NCI-H2029 (cell line): ENCODE measurements at regions not wholly inside any gene's neighbourhood (a gene's known extent, or its start where the extent isn't known, plus 50 kb on each side); places are given as distances from the start of the nearest gene placed in this dataset.

Experiments
- DNase-seq: peaks from one replicate; lab custom pipeline; 2025; lab: John Stamatoyannopoulos, UW

DNA sequence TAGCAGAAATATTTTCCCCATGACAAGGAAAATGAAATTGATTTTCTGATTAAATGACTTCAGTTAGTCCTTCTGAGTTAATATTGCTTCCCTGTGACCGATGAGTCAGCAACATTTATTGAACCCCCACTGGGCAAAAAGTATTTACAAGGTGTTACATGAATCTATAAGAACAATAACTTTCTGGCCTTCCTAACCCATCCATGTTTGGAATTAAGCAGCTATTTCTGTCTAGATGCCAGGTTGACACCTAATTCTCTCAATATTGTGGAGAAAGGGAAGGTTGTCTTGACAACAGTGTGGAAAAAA lies 112.9 kb upstream of the JAZF1 start:
- no peak for DNase-seq

- DNase-seq, result peak; percentile 22
Measured at GRCh38 chr7:28296571-28297483, 115.5 kb upstream of the CREB5 start.

DNA sequence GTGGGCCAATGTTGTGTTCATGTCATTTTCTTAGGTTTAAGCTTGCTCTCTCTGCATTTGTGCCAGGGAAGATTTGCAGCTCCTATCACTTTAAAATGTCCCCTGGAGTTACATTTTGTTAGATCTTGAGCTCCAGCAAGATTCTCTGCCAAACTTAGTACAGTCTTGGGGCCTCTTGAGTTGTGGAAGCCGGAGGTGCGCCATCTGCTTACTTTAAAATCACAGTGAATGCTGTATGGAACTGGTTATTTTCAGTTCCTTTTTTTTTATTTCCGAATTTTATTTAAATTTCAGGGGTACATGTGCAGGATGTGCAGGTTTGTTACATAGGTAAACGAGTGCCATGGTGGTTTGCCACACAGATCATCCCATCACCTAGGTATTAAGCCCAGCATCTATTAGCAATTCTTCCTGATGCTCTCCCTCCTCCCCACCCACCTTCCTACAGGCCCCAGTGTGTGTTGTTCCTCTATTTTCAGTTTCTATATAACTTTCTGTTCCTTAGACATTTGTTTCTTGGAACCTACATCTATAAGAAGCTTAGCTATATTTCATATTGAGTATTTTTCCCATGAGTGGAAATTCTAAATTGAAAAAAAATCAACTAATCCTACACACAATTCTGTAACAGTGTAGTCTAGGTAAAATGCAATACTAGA lies 114.4 kb upstream of the CREB5 start:
- no peak for DNase-seq

GRCh38 chr7:28298870-28299518 lies 113.3 kb upstream of the CREB5 start:
- peak; percentile 49 for DNase-seq

- DNase-seq, result no peak
Measured at GRCh38 chr7:28299556-28299955, 112.8 kb upstream of the CREB5 start.

- DNase-seq, result no peak
Measured at GRCh38 chr7:28300488-28300887, 111.8 kb upstream of the CREB5 start.

- no peak for DNase-seq
Measured at GRCh38 chr7:28301148-28301641, 111.1 kb upstream of the CREB5 start.

- no peak for DNase-seq
Measured at GRCh38 chr7:28304290-28304689, 108.0 kb upstream of the CREB5 start.

GRCh38 chr7:28309704-28310459 lies 102.4 kb upstream of the CREB5 start:
- DNase-seq, result no peak

DNA sequence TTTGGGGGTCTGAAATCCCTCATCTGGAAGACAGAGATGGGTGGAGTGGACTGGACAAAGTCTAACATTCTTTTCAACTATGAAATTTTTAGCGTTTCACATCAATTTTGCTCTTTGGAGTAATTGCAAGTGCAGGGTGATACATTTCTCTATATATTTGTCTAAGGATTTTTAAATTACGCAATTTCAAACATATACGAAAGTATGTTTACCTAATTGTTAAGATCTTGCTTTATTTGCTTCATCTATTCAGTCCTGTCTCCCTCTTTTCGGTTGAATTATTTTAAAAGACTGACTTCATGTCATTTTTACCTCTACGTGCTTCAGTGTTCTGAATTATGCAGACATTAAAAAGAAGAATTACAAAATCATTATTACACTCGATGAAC lies 101.9 kb upstream of the CREB5 start:
- DNase-seq, result no peak

DNA sequence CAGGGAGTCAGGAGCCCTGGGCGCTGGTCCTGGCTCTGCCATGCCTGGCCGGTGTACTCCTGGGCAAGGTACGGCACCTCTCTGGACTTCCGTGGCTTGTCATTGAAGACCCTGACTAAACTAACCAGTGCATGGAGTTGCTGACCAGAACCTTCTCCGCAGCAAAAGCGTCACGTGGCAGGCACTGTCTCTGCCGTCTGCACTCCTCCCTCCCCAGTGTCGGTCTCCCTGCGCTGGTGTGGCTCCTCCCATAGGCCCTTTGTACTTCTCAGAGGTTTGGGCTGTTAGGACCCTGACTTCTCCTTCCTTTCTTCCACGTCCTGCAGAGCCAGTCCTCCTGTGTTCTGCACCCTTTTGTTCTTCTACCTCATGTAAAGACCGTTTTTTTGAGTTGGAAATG lies 100.6 kb upstream of the CREB5 start:
- DNase-seq, result no peak

DNA sequence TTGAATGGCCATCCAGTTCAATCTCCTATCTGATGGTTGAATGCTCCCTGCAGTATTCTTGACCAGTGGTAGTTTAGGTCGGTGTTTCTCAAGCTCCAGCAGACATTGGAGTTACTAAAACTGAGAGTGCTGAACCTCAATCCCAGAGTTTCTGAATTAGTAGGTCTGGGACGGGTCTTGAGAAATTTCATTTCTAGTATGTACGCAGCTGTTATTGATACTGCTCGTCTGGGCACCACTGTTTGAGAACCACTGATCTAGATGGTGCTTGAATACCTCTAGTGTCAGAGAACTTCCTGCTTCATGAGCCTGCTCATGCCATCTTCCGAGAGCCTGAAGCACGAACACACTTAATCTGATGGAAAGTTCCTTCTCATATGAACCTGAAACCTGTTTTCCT lies 99.4 kb upstream of the CREB5 start:
- no peak for DNase-seq

- DNase-seq, result no peak
Measured at GRCh38 chr7:28314841-28315240, 97.5 kb upstream of the CREB5 start.

- no peak for DNase-seq
Measured at GRCh38 chr7:28315565-28316410, 96.5 kb upstream of the CREB5 start.

DNA sequence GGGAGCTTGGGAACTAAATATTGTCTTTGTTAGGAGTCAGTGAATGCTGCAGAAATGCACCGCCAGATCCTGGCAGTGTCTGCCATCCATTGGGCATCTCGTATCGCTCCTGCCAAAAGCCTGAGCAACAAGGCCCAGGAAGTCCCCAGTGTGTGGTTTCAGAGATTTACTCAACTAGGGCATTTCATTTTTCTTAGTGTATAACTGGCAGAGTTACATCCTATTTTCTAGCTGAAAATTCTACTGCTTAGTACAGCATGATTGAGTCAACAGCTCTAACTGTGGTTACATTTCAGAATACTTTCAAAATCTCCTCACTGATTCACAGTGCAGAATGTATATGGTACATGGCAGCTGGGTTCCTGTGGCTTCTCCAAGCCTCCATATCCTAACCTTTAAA lies 95.8 kb upstream of the CREB5 start:
- no peak for DNase-seq

DNA sequence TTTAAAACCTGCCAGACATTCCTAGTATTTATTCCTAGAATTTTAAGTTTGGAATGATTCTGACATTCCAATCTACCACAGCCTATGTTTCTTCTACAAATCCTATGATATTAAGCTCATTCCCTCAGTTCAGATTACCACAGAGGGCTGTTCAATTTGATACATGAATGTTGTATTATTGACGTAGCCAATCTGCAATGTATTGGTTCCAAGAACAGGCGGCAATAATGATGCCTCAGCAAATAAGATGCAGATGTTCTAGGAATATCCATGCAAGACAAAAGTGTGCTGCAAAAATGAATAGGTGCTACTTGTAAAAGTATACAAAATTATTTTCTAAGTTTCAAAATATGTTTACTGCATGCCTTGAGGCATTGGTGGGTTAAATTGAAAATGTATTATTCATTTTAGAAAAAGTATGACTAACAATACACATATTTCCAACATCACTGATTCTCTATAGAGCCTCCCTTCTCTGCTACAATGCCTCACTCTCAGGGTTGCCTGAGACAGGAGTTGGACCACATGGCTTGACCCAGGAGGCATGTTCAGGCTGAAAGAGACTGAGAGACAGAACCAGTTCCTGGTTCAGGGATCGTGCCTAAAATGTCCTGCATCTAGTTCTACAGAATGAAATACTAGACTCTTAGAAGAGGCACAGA lies 94.1 kb upstream of the CREB5 start:
- DNase-seq, result no peak

DNA sequence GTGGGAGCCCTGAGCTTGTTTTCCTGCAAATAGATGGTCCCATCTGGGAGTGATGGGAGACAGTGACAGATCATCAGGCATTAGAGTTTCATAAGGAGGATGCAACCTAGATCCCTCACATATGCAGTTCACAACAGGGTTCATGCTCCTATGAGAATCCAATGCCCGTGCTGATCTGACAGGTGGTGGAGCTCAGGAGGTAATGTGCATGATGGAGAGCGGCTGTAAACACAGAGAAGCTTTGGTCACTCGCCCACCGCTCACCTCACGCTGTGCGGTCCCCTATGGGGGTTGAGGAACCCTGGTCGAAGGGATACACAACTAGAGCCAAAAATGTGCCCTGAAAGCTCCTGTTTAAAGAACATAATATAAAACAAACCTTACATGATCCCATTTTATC lies 88.5 kb upstream of the CREB5 start:
- DNase-seq, result no peak

DNA sequence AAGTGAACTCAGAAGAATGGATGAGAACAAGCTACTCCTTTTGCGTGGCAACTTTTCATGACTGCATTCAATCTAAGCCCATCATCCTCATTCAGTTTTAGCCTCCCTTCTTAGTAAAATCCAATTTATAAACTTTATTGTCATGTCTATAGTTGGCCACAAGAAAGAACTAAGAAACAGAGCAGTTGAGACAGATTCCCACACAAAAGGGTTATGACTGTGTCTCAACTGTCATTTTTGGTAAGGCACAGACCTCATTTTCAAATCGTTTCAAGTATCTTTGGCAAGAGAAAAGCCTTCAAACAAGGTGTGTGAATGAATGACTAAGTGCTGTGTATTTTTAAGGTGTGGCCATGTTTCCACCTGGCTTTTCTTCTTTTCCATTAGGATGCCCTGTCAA lies 84.2 kb upstream of the CREB5 start:
- peak; percentile 10 for DNase-seq

DNA sequence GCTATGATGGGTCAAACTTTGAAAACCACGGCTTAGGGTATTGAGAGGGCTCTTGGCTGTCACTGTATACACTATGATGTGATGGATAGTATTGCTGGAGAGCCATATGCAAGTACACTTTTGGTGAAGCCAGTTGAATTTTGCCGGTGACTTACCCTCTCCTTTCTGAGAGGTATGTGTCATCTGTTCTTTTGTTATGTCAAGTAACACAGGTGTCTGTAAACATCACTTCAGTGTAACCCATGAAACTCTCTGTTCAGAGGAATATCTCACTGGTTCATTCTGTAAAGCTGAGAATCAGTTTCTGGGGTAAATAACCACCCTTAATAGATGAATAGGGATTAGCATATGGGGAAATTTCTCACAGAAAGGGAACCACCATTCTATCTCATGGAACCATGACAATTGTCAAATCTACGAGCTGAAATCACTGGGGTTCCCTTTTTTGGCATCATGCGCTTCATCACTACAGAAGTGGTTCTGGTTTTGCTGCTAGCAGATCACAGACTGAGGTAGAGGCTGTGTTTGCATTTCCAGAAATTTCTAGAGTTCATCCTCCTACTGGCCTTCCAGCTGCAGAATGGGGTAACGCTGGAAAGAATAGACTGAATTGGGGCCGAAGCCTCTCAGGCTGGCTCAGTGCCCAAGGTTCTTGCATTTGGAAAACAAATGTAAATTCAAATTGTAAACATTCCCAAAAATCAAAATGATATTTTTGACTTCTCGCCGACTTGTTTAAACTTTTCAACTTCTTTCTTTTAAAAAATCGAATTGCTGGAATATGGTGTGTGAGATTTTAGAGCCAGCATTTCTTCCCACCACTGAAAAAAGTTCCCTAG lies 83.3 kb upstream of the CREB5 start:
- peak; percentile 23 for DNase-seq
